OCI-LY3 (cell line): ENCODE measurements at regions not wholly inside any gene's neighbourhood (a gene's known extent, or its start where the extent isn't known, plus 50 kb on each side); places are given as distances from the start of the nearest gene placed in this dataset.
A peak's percentile ranks its signal among the peaks of the same experiment; 100 is the strongest.

ENCODE experiments used
- H2AFZ ChIP-seq: fragments of 200-600, 300-600 bp; shearing (Covaris generic); 2 replicates; pipeline ENCODE4 v1.6.0; 2014; ENCODE audit warnings: antibody characterized with exemption, low read depth, low read length
- H3K27ac ChIP-seq: fragments of 200-600, 300-600 bp; sonication (generic); 2 replicates; pipeline ENCODE4 v1.5.1; 2014; ENCODE audit warnings: mild to moderate bottlenecking, low read length, moderate library complexity, mixed read lengths
- H3K27me3 ChIP-seq: fragments of 200-600, 300-600 bp; sonication (generic); 2 replicates; pipeline ENCODE4 v1.6.1; 2014; ENCODE audit warnings: low read depth, low read length, mixed read lengths
- H3K36me3 ChIP-seq: fragments of 200-600, 300-600 bp; sonication (generic); replicated peaks from 2 replicates; pipeline ENCODE3; 2014; ENCODE audit warnings: low read depth, low read length, mixed read lengths
- H3K4me1 ChIP-seq: fragments of 300-600, 200-600 bp; sonication (generic); 2 replicates; pipeline ENCODE4 v1.6.1; 2014; ENCODE audit warnings: low read length, mixed read lengths
- H3K4me2 ChIP-seq: fragments of 200-600, 300-600 bp; sonication (generic); 2 replicates; pipeline ENCODE4 v1.6.1; 2014; ENCODE audit warnings: low read length, mixed read lengths
- H3K4me3 ChIP-seq: fragments of 300-600, 200-600 bp; sonication (generic); 2 replicates; pipeline ENCODE4 v1.5.1; 2014; ENCODE audit warnings: antibody characterized with exemption, mild to moderate bottlenecking, low read length, moderate library complexity
- H3K79me2 ChIP-seq: fragments of 300-600, 200-600 bp; shearing (Covaris generic); 2 replicates; pipeline ENCODE4 v1.6.1; 2014; ENCODE audit warnings: mild to moderate bottlenecking, low read length, mixed read lengths
- H3K9ac ChIP-seq: fragments of 300-600, 200-600 bp; shearing (Covaris generic); 2 replicates; pipeline ENCODE4 v1.6.0; 2014; ENCODE audit warnings: mild to moderate bottlenecking, low read length, moderate library complexity
- H3K9me3 ChIP-seq: fragments of 200-600, 300-600 bp; shearing (Covaris generic); 2 replicates; pipeline ENCODE4 v1.6.1; 2014; ENCODE audit warnings: low read length, mixed read lengths; ENCODE audit not compliant: insufficient read depth
- H4K20me1 ChIP-seq: fragments of 200-600, 300-600 bp; sonication (generic); 2 replicates; pipeline ENCODE4 v1.6.1; 2016; ENCODE audit warnings: low read length, mixed read lengths; ENCODE audit not compliant: insufficient read depth
- EZH2phosphoT487 ChIP-seq: fragments of 200-600 bp; shearing (Covaris generic); IDR thresholded peaks from 2 replicates; pipeline ENCODE4 v1.6.1; 2018; ENCODE audit warnings: antibody characterized with exemption, mixed run types, low read depth
- TF ChIP-seq, protein P1 (sequence below): fragments of 200-600, 300-600 bp; sonication (generic); IDR thresholded peaks from 2 replicates; pipeline ENCODE4 v1.5.1; 2014; ENCODE audit warnings: antibody characterized with exemption, low read length, low read depth

DNA sequence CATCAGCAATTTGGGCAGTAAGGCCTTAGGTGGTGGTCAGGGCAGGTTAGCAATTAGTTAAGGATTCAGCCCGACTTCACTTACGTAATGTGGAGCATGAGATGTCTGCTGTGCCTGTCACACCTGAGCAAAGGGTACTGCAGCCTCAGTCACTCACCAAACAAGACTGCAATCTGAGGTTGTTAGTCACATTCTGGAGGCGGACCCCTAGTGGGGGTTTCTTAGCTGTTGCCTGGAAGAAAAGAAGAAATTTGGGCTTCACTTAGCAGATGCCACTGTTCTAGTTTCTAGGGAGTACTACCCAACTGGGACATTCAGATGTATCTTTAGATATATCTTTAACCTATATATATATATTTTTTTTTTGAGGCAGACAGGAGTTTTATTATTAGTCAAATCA lies 529.9 kb downstream of the SLC4A3 start:
- no peak overlapping the region for H2AFZ ChIP-seq
- H3K36me3 ChIP-seq, result no peaks in the 10 kb centered on the region
- H3K79me2 ChIP-seq, result no peaks in the 10 kb centered on the region
- H3K4me1 ChIP-seq, result no peaks in the 10 kb centered on the region
- H3K27me3 ChIP-seq, result no peaks in the 10 kb centered on the region
- H3K4me3 ChIP-seq, result no peak overlapping the region
- H3K9ac ChIP-seq, result no peak overlapping the region
- no peaks in the 10 kb centered on the region for H4K20me1 ChIP-seq
- H3K9me3 ChIP-seq, result no peaks in the 10 kb centered on the region
- no peak for TF ChIP-seq EZH2phosphoT487
- TF ChIP-seq, protein P1, sequence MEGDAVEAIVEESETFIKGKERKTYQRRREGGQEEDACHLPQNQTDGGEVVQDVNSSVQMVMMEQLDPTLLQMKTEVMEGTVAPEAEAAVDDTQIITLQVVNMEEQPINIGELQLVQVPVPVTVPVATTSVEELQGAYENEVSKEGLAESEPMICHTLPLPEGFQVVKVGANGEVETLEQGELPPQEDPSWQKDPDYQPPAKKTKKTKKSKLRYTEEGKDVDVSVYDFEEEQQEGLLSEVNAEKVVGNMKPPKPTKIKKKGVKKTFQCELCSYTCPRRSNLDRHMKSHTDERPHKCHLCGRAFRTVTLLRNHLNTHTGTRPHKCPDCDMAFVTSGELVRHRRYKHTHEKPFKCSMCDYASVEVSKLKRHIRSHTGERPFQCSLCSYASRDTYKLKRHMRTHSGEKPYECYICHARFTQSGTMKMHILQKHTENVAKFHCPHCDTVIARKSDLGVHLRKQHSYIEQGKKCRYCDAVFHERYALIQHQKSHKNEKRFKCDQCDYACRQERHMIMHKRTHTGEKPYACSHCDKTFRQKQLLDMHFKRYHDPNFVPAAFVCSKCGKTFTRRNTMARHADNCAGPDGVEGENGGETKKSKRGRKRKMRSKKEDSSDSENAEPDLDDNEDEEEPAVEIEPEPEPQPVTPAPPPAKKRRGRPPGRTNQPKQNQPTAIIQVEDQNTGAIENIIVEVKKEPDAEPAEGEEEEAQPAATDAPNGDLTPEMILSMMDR, result no peak
- no peak overlapping the region for H3K27ac ChIP-seq
- no peak overlapping the region for H3K4me2 ChIP-seq

GRCh38 chr2:220159738-220160137 lies 532.3 kb downstream of the SLC4A3 start:
- H2AFZ ChIP-seq, result no peak overlapping the region
- no peaks in the 10 kb centered on the region for H3K36me3 ChIP-seq
- TF ChIP-seq, protein P1, result no peak
- no peak for TF ChIP-seq EZH2phosphoT487
- no peaks in the 10 kb centered on the region for H3K4me1 ChIP-seq
- no peaks in the 10 kb centered on the region for H3K9me3 ChIP-seq
- no peak overlapping the region for H3K27ac ChIP-seq
- H3K4me3 ChIP-seq, result no peak overlapping the region
- H3K9ac ChIP-seq, result no peak overlapping the region
- H3K27me3 ChIP-seq, result no peaks in the 10 kb centered on the region
- H3K4me2 ChIP-seq, result no peak overlapping the region
- H4K20me1 ChIP-seq, result no peaks in the 10 kb centered on the region
- H3K79me2 ChIP-seq, result no peaks in the 10 kb centered on the region

- H3K27me3 ChIP-seq, result no peaks in the 10 kb centered on the region
- H3K4me3 ChIP-seq, result no peak overlapping the region
- H3K4me1 ChIP-seq, result peaks cover 24% of the 10 kb centered on the region
- no peaks in the 10 kb centered on the region for H3K79me2 ChIP-seq
- no peak overlapping the region for H2AFZ ChIP-seq
- TF ChIP-seq EZH2phosphoT487, result no peak
- no peak overlapping the region for H3K27ac ChIP-seq
- no peaks in the 10 kb centered on the region for H3K9me3 ChIP-seq
- no peak overlapping the region for H3K9ac ChIP-seq
- no peaks in the 10 kb centered on the region for H4K20me1 ChIP-seq
- H3K36me3 ChIP-seq, result no peaks in the 10 kb centered on the region
- H3K4me2 ChIP-seq, result no peak overlapping the region
Measured at GRCh38 chr2:220162320-220162719, 534.9 kb downstream of the SLC4A3 start.

GRCh38 chr2:220163486-220163885 lies 536.1 kb downstream of the SLC4A3 start:
- H3K4me1 ChIP-seq, result peaks cover 35% of the 10 kb centered on the region
- H3K4me2 ChIP-seq, result no peak overlapping the region
- no peak overlapping the region for H3K4me3 ChIP-seq
- no peaks in the 10 kb centered on the region for H3K36me3 ChIP-seq
- H4K20me1 ChIP-seq, result no peaks in the 10 kb centered on the region
- H3K27ac ChIP-seq, result no peak overlapping the region
- no peak overlapping the region for H2AFZ ChIP-seq
- no peaks in the 10 kb centered on the region for H3K27me3 ChIP-seq
- no peak for TF ChIP-seq EZH2phosphoT487
- TF ChIP-seq, protein P1, result no peak
- no peak overlapping the region for H3K9ac ChIP-seq
- no peaks in the 10 kb centered on the region for H3K9me3 ChIP-seq
- H3K79me2 ChIP-seq, result no peaks in the 10 kb centered on the region

DNA sequence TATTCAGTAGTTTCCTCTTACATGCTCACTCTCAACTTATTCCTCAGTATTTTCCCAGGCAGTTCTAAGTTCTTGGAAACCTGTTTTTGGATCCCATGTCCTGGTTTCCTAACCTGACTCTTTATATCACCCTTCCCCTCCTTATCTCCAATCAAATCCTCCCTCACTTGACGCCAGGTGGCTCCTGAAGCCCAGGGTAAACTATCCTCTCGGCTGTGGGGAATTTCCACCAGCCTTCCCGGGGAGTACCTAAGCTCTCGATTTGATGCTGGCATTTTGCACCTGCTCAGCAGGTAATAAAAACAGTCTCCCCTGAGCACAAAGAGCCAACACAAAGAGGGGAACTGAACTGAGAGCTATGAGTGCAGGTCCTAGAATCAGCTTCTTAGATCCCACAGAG lies 538.0 kb downstream of the SLC4A3 start:
- peaks cover 36% of the 10 kb centered on the region for H3K4me1 ChIP-seq
- no peak overlapping the region for H2AFZ ChIP-seq
- no peaks in the 10 kb centered on the region for H3K27me3 ChIP-seq
- no peak for TF ChIP-seq EZH2phosphoT487
- TF ChIP-seq, protein P1, result peak; percentile 47
- H3K9ac ChIP-seq, result no peak overlapping the region
- H4K20me1 ChIP-seq, result no peaks in the 10 kb centered on the region
- no peaks in the 10 kb centered on the region for H3K9me3 ChIP-seq
- H3K79me2 ChIP-seq, result no peaks in the 10 kb centered on the region
- no peak overlapping the region for H3K4me3 ChIP-seq
- H3K27ac ChIP-seq, result no peak overlapping the region
- no peaks in the 10 kb centered on the region for H3K36me3 ChIP-seq
- peak overlapping the region; percentile 16 for H3K4me2 ChIP-seq
